Left ventricle myocardium inferior (tissue), 1 donor: ENCODE measurements at regions not wholly inside any gene's neighbourhood (a gene's known extent, or its start where the extent isn't known, plus 50 kb on each side); places are given as distances from the start of the nearest gene placed in this dataset.
"Not testable (repeated sequence)": the region's sequence is repeated elsewhere in the genome, so short reads cannot be mapped to it uniquely, and the experiment has no call there.

ENCODE experiments used
- DNase-seq: peaks from one replicate; pipeline ENCODE4 v3.0.0-alpha.2; 2020
- H3K27ac ChIP-seq: fragments of 200-600 bp; replicated peaks from 2 replicates; pipeline ENCODE4 v1.8.0; 2021
- H3K27me3 ChIP-seq: fragments of 200-600 bp; 2 replicates; pipeline ENCODE4 v1.8.0; 2021; ENCODE audit warnings: low read depth
- H3K36me3 ChIP-seq: fragments of 200-600 bp; 2 replicates; pipeline ENCODE4 v1.8.0; 2021
- H3K4me1 ChIP-seq: fragments of 200-600 bp; 2 replicates; pipeline ENCODE4 v1.8.0; 2021
- H3K4me3 ChIP-seq: fragments of 200-600 bp; 2 replicates; pipeline ENCODE4 v1.8.0; 2021; ENCODE audit warnings: mild to moderate bottlenecking, moderate library complexity
- H3K9me3 ChIP-seq: fragments of 200-600 bp; replicated peaks from 2 replicates; pipeline ENCODE4 v1.8.0; 2021
- intact Hi-C: fragments of 100-400 bp; cut with micrococcal nuclease; formaldehyde crosslinking; loops from one replicate; pipeline ENCODE4 v1.11.0; 2022
- TF ChIP-seq, protein P1 (sequence below): fragments of 200-600 bp; IDR thresholded peaks from 2 replicates; pipeline ENCODE4 v1.8.0; 2021; ENCODE audit warnings: antibody characterized with exemption, mild to moderate bottlenecking, borderline replicate concordance
- donor health status: DM: no; HTN: yes; CAD: no; lungs with severe emphysema.

DNA sequence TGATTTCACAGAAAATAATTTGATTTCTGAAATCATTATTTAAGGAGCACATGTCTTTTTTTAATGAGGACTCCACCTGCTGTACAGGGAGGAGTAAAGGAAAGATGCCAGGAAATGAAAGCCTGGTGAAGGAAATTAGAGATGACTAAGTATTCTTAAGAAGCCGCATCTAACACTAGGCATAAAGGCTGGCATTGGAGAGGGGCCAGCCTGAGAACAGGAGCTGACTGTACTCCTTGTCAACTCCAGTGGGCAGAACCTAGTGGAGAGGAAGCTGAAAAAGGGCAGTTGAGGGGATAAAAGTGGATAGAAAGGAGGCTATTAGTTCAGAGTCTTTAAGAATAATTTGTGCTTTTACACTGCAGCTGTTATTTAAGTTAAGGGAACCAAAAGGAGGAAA is 393.0 kb downstream of the PPP1R2C start:
- Histone ChIP-seq H3K27ac (no peak overlapping the region), H3K4me3 (no peak overlapping the region), H3K36me3 (no peaks in the 10 kb centered on the region), H3K4me1 (no peaks in the 10 kb centered on the region), H3K9me3 (no peaks in the 10 kb centered on the region), H3K27me3 (no peaks in the 10 kb centered on the region)
- DNase-seq: no peak
- TF ChIP-seq, protein P1, sequence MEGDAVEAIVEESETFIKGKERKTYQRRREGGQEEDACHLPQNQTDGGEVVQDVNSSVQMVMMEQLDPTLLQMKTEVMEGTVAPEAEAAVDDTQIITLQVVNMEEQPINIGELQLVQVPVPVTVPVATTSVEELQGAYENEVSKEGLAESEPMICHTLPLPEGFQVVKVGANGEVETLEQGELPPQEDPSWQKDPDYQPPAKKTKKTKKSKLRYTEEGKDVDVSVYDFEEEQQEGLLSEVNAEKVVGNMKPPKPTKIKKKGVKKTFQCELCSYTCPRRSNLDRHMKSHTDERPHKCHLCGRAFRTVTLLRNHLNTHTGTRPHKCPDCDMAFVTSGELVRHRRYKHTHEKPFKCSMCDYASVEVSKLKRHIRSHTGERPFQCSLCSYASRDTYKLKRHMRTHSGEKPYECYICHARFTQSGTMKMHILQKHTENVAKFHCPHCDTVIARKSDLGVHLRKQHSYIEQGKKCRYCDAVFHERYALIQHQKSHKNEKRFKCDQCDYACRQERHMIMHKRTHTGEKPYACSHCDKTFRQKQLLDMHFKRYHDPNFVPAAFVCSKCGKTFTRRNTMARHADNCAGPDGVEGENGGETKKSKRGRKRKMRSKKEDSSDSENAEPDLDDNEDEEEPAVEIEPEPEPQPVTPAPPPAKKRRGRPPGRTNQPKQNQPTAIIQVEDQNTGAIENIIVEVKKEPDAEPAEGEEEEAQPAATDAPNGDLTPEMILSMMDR: no peak
- intact Hi-C loops: no loop called here

DNA sequence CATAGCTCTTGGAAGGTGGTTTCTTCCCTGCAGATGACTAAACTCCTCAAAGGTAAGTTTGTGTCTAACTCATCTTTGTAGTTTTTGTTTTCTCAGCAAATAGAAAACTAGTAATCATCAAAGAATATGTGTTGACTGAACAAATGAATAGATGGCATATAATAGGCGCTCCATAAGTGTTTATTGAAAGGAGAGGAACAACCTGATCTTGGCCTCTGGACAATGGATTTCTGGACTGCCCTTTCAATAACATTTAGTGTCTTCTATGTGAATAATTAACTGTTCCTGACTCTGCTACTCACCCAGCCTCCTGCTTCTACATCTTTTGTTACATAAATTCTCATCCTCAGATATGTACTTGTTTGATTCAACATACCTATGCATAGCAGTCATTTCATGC is 399.1 kb downstream of the PPP1R2C start:
- H3K27ac ChIP-seq: no peak overlapping the region
- H3K4me1 ChIP-seq: no peaks in the 10 kb centered on the region
- H3K4me3 ChIP-seq: no peak overlapping the region
- intact Hi-C loops: no loop called here
- no peak for DNase-seq
- H3K36me3 ChIP-seq: no peaks in the 10 kb centered on the region
- TF ChIP-seq, protein P1: no peak
- no peaks in the 10 kb centered on the region for H3K9me3 ChIP-seq
- H3K27me3 ChIP-seq: no peaks in the 10 kb centered on the region

DNA sequence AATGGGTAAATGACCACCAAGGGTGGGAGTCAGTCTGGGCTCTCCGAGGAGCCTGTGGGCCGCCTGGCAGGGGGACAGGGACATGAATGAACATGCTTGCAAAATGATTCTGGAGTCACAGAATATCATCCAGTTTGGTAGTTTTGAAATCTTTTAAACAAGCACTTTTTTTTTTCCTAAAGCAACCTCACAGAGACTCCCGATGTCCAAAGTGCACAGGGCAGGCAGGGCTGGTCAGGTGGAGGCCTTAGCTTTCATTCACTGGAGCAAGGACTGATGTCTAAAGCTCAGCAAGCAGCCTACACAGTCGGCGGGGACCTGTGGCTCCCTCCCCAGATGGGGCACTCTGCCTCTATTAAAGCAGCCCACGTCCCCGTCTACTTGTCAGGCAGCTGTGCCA is 402.9 kb downstream of the PPP1R2C start:
- H3K27ac ChIP-seq: no peak overlapping the region
- H3K36me3 ChIP-seq: no peaks in the 10 kb centered on the region
- TF ChIP-seq, protein P1: no peak

DNA sequence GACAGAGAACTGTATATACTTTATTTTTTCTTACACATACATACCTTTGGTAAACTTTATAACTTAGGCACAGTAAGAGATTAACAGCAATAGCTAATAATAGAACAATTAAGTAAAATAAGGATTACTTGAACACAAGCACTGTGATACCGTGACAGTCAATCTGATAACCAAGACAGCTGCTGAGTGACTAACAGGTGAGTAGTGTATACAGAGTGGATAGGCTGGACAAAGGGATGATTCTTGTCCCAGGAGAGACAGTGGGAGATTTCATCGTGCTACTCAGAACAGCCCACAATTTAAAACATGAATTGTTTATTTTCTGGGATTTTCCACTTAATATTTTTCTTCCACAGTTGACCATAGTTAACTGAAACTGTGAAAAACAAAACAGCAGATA is 411.8 kb downstream of the PPP1R2C start:
- Histone ChIP-seq H3K4me1 (no peaks in the 10 kb centered on the region), H3K27me3 (no peaks in the 10 kb centered on the region), H3K36me3 (no peaks in the 10 kb centered on the region), H3K4me3 (no peak overlapping the region), H3K27ac (no peak overlapping the region), H3K9me3 (no peaks in the 10 kb centered on the region)
- TF ChIP-seq, protein P1: no peak
- intact Hi-C loops: no loop called here
- DNase-seq: no peak

More for the DNA sequence above, 402.9 kb downstream of the PPP1R2C start:
- no peaks in the 10 kb centered on the region for H3K9me3 ChIP-seq
- intact Hi-C loops: no loop called here
- no peaks in the 10 kb centered on the region for H3K27me3 ChIP-seq
- no peaks in the 10 kb centered on the region for H3K4me1 ChIP-seq
- no peak for DNase-seq
- no peak overlapping the region for H3K4me3 ChIP-seq

DNA sequence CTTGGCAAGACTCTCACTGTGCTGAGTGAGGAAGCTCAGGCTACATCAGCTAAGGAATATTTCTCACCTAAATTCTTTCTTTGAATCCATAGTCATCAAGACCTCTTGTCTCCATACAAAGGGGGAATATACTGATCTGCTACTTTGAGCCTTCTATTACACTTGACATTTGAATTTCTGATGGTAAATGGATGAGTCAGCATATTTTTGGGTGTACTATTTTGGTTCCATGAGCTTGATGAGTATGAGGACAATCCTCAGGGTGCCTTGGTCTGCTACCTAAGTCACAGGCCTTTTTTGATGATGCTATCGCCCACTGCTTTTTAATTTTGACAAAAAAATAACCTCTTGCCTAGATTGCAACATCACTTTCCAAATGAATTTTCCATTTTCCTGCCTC is 415.7 kb downstream of the PPP1R2C start:
- TF ChIP-seq, protein P1: no peak
- H3K27me3 ChIP-seq: no peaks in the 10 kb centered on the region
- H3K4me3 ChIP-seq: no peak overlapping the region
- no peaks in the 10 kb centered on the region for H3K9me3 ChIP-seq
- no peak for DNase-seq
- no peak overlapping the region for H3K27ac ChIP-seq
- H3K36me3 ChIP-seq: no peaks in the 10 kb centered on the region
- H3K4me1 ChIP-seq: no peaks in the 10 kb centered on the region
- intact Hi-C loops: no loop called here

DNA sequence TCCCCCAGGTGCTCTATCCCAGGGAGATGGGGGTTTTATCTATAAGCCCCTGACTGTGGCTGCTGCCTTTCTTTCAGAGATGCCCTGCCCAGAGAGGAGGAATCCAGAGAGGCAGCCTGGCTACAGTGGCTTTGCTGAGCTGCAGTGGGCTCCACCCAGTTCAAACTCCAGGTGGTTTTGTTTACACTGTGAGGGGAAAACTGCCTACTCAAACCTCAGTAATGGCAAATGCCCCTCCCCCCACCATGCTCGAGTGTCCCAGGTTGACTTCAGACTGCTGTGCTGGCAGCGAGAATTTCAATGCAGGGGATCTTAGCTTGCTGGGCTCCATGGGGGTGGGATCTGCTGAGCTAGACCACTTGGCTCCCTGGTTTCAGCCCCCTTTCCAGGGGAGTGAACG is 419.6 kb upstream of the CASK start:
- H3K27ac ChIP-seq, H3K9me3 ChIP-seq, H3K4me1 ChIP-seq, H3K36me3 ChIP-seq, H3K4me3 ChIP-seq, intact Hi-C loops, H3K27me3 ChIP-seq, DNase-seq: not testable (repeated sequence)
